Panc1 (cell line): ENCODE measurements at regions not wholly inside any gene's neighbourhood (a gene's known extent, or its start where the extent isn't known, plus 50 kb on each side); places are given as distances from the start of the nearest gene placed in this dataset.

ENCODE experiments used
- POLR2AphosphoS5 ChIP-seq: IDR thresholded peaks from 2 replicates; pipeline ENCODE4 v1.6.1; 2012; ENCODE audit warnings: mild to moderate bottlenecking, low read depth, low read length, moderate library complexity
- TF ChIP-seq, protein P1 (sequence below): fragments of 450-650 bp; IDR thresholded peaks from 2 replicates; pipeline ENCODE4 v1.5.1; 2017; ENCODE audit warnings: mild to moderate bottlenecking

DNA sequence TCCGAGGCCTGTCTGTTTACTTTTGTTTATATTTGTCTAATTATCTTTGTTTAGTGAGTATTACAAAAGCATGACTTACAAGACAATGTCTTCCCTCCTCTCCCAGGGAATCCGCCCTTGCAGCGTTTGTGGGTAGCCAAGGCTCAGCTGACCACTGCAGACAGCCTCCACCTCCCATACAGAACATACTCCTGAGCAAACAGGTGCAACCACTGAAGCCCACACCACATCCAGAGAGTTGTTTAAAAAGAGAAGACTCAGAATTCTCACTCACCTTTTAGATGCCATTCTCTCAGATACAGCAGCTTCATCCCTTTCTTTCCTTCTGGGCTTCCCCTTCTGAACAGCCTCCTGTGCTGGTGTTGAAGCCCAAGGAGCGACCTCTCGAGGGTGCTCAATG is 103.5 kb upstream of the TMPRSS2 start:
- TF ChIP-seq POLR2AphosphoS5, result no peak
- TF ChIP-seq, protein P1, sequence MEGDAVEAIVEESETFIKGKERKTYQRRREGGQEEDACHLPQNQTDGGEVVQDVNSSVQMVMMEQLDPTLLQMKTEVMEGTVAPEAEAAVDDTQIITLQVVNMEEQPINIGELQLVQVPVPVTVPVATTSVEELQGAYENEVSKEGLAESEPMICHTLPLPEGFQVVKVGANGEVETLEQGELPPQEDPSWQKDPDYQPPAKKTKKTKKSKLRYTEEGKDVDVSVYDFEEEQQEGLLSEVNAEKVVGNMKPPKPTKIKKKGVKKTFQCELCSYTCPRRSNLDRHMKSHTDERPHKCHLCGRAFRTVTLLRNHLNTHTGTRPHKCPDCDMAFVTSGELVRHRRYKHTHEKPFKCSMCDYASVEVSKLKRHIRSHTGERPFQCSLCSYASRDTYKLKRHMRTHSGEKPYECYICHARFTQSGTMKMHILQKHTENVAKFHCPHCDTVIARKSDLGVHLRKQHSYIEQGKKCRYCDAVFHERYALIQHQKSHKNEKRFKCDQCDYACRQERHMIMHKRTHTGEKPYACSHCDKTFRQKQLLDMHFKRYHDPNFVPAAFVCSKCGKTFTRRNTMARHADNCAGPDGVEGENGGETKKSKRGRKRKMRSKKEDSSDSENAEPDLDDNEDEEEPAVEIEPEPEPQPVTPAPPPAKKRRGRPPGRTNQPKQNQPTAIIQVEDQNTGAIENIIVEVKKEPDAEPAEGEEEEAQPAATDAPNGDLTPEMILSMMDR, result no peak
